ENCODE measurements at regions not wholly inside any gene's neighbourhood (a gene's known extent, or its start where the extent isn't known, plus 50 kb on each side); places are given as distances from the start of the nearest gene placed in this dataset.

- DNase-seq = peak; percentile 66
Observed at GRCh38 chr10:31635415-31636065, 293.1 kb downstream of the ARHGAP12 start.

- DNase-seq = no peak
Observed at GRCh38 chr10:31635009-31635408, 293.6 kb downstream of the ARHGAP12 start.

- DNase-seq = no peak
Observed at GRCh38 chr10:31630861-31631567, 297.6 kb downstream of the ARHGAP12 start.

GRCh38 chr10:31625566-31625965 lies 303.1 kb downstream of the ARHGAP12 start:
- DNase-seq = no peak

- DNase-seq = no peak
Observed at GRCh38 chr10:31624611-31625010, 304.0 kb downstream of the ARHGAP12 start.

GRCh38 chr10:31623947-31624346 lies 304.7 kb downstream of the ARHGAP12 start:
- DNase-seq = peak; percentile 72

- DNase-seq = peak; percentile 98
Observed at GRCh38 chr10:31623466-31623865, 304.4 kb downstream of the ZEB1 start.

GRCh38 chr10:31622978-31623377 lies 304.0 kb downstream of the ZEB1 start:
- peak; percentile 98 for DNase-seq

GRCh38 chr10:31621733-31622132 lies 302.7 kb downstream of the ZEB1 start:
- DNase-seq = no peak

- peak; percentile 80 for DNase-seq
Observed at GRCh38 chr10:31620226-31621151, 301.5 kb downstream of the ZEB1 start.

GRCh38 chr10:31619531-31620061 lies 300.6 kb downstream of the ZEB1 start:
- no peak for DNase-seq

- peak; percentile 98 for DNase-seq
Observed at GRCh38 chr10:31618541-31619291, 299.7 kb downstream of the ZEB1 start.

GRCh38 chr10:31617757-31618156 lies 298.7 kb downstream of the ZEB1 start:
- DNase-seq = no peak

- DNase-seq = no peak
Observed at GRCh38 chr10:31617133-31617532, 298.1 kb downstream of the ZEB1 start.

- DNase-seq = no peak
Observed at GRCh38 chr10:31615129-31615528, 296.1 kb downstream of the ZEB1 start.

GRCh38 chr10:31614611-31615010 lies 295.6 kb downstream of the ZEB1 start:
- no peak for DNase-seq

GRCh38 chr10:31612082-31612481 lies 293.1 kb downstream of the ZEB1 start:
- DNase-seq = no peak

- DNase-seq = no peak
Observed at GRCh38 chr10:31611161-31611560, 292.1 kb downstream of the ZEB1 start.

GRCh38 chr10:31607481-31607880 lies 288.5 kb downstream of the ZEB1 start:
- peak; percentile 40 for DNase-seq

- no peak for DNase-seq
Observed at GRCh38 chr10:31606841-31607240, 287.8 kb downstream of the ZEB1 start.

- DNase-seq = peak; percentile 24
Observed at GRCh38 chr10:31605861-31606525, 287.0 kb downstream of the ZEB1 start.

GRCh38 chr10:31605426-31605825 lies 286.4 kb downstream of the ZEB1 start:
- no peak for DNase-seq

Measured in fibroblast of skin of abdomen (primary cell).